ENCODE measurements at regions not wholly inside any gene's neighbourhood (a gene's known extent, or its start where the extent isn't known, plus 50 kb on each side); places are given as distances from the start of the nearest gene placed in this dataset.

- Histone ChIP-seq H3K27me3 (ENCODE audit: insufficient read depth in 3 of 3, low read length in 2 of 3) (no peaks in the 10 kb centered on the region), H3K4me3 (no peak overlapping the region), H3K27ac (no peak overlapping the region), H3K4me1 (no peaks in the 10 kb centered on the region), H3K9me3 (no peaks in the 10 kb centered on the region), H3K36me3 (ENCODE audit: insufficient read depth in 1 of 2, low read depth in 1 of 2) (no peaks in the 10 kb centered on the region)
- DNase-seq = no peak
- TF ChIP-seq, protein P1, sequence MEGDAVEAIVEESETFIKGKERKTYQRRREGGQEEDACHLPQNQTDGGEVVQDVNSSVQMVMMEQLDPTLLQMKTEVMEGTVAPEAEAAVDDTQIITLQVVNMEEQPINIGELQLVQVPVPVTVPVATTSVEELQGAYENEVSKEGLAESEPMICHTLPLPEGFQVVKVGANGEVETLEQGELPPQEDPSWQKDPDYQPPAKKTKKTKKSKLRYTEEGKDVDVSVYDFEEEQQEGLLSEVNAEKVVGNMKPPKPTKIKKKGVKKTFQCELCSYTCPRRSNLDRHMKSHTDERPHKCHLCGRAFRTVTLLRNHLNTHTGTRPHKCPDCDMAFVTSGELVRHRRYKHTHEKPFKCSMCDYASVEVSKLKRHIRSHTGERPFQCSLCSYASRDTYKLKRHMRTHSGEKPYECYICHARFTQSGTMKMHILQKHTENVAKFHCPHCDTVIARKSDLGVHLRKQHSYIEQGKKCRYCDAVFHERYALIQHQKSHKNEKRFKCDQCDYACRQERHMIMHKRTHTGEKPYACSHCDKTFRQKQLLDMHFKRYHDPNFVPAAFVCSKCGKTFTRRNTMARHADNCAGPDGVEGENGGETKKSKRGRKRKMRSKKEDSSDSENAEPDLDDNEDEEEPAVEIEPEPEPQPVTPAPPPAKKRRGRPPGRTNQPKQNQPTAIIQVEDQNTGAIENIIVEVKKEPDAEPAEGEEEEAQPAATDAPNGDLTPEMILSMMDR (IDR thresholded peaks at IDR 0.05) = no peak
- intact Hi-C loops (cut with DNase I) = no loop called here
- ATAC-seq = no peak
- WGBS, 3 donors = 41 to 64% (median 48%) methylated on average over 2 of the region's 2 CpGs
These were observed 99.9 kb upstream of the SKAP2 start for GRCh38 chr7:26964156-26964808.

GRCh38 chr7:26959290-26959689, 94.9 kb upstream of the SKAP2 start:
- no peak for ATAC-seq
- WGBS, 3 donors = 95 to 97% (median 96%) methylated on average over 3 of the region's 3 CpGs
- H3K36me3 ChIP-seq (ENCODE audit: insufficient read depth in 1 of 2, low read depth in 1 of 2) = no peaks in the 10 kb centered on the region
- TF ChIP-seq, protein P1 (IDR thresholded peaks at IDR 0.05) = no peak
- no peak for DNase-seq
- no peaks in the 10 kb centered on the region for H3K27me3 ChIP-seq (ENCODE audit: insufficient read depth in 3 of 3, low read length in 2 of 3)
- no peaks in the 10 kb centered on the region for H3K9me3 ChIP-seq
- H3K27ac ChIP-seq = no peak overlapping the region
- no peak overlapping the region for H3K4me3 ChIP-seq
- H3K4me1 ChIP-seq = no peaks in the 10 kb centered on the region
- intact Hi-C loops (cut with DNase I) = no loop called here

DNA sequence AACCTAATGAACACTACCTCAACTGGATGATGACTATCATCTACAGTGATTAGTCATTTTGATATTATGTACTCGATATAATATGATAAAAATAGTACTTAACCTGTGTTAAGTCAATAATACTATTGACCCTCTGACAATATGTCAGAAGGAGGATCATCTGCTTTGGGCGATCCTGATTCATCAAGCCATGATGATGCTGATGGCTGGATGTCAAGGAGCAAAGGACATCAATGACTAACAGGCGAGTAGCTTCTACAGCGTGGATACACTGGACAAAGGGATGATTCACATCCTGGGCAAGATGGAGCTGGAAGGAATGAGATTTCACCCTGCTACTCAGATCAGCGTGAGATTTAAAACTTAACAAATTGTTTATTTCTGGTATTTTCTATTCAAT, 94.4 kb upstream of the SKAP2 start:
- Histone ChIP-seq H3K27me3 (ENCODE audit: insufficient read depth in 3 of 3, low read length in 2 of 3) (no peaks in the 10 kb centered on the region), H3K4me3 (no peak overlapping the region), H3K4me1 (no peaks in the 10 kb centered on the region), H3K9me3 (no peaks in the 10 kb centered on the region), H3K27ac (no peak overlapping the region), H3K36me3 (ENCODE audit: insufficient read depth in 1 of 2, low read depth in 1 of 2) (no peaks in the 10 kb centered on the region)
- DNase-seq (no peak), ATAC-seq (no peak)
- TF ChIP-seq, protein P1 (IDR thresholded peaks at IDR 0.05) = no peak
- WGBS, 3 donors = 83 to 86% (median 83%) methylated on average over 5 of the region's 5 CpGs
- intact Hi-C loops (cut with DNase I) = no loop called here

GRCh38 chr7:26955516-26955915, 91.1 kb upstream of the SKAP2 start:
- Histone ChIP-seq H3K9me3 (no peaks in the 10 kb centered on the region), H3K27me3 (ENCODE audit: insufficient read depth in 3 of 3, low read length in 2 of 3) (no peaks in the 10 kb centered on the region), H3K4me1 (no peaks in the 10 kb centered on the region), H3K36me3 (ENCODE audit: insufficient read depth in 1 of 2, low read depth in 1 of 2) (no peaks in the 10 kb centered on the region), H3K4me3 (no peak overlapping the region), H3K27ac (no peak overlapping the region)
- 72 to 83% (median 78%) methylated on average over 2 of the region's 2 CpGs for WGBS, 3 donors
- DNase-seq (no peak), ATAC-seq (no peak)
- TF ChIP-seq, protein P1 (IDR thresholded peaks at IDR 0.05) = no peak
- intact Hi-C loops (cut with DNase I) = no loop called here

- WGBS, 3 donors = 38 to 46% (median 46%) methylated on average over 4 of the region's 4 CpGs
- no peak for DNase-seq
- H3K9me3 ChIP-seq = no peaks in the 10 kb centered on the region
- H3K4me3 ChIP-seq = no peak overlapping the region
- no peak for ATAC-seq
- no peaks in the 10 kb centered on the region for H3K4me1 ChIP-seq
- H3K27ac ChIP-seq = no peak overlapping the region
- no peaks in the 10 kb centered on the region for H3K27me3 ChIP-seq (ENCODE audit: insufficient read depth in 3 of 3, low read length in 2 of 3)
- no peaks in the 10 kb centered on the region for H3K36me3 ChIP-seq (ENCODE audit: insufficient read depth in 1 of 2, low read depth in 1 of 2)
- intact Hi-C loops (cut with DNase I) = no loop called here
- TF ChIP-seq, protein P1 (IDR thresholded peaks at IDR 0.05) = no peak
These were observed 90.6 kb upstream of the SKAP2 start for GRCh38 chr7:26954951-26955350.
